ENCODE measurements at regions not wholly inside any gene's neighbourhood (a gene's known extent, or its start where the extent isn't known, plus 50 kb on each side); places are given as distances from the start of the nearest gene placed in this dataset.

DNA sequence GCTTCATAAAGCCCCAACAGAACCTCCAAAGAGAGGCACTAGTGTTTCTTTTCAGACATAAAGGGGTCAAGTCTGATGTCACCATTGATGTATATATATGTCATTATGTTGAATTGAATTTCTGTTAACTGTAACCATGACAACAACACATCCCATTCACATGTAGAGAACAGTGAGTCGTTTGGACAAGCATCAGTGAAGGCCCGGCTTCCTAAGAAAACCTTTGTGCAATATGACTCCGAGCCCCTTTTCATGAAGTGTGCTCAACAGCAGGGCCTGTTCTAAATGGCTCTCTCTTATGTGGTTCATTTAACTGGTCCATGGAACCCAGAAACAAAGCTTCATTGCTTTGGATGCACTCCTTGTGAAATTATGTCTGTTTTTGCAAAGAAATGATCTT lies 67.2 kb upstream of the UBL3 start:
- no peak for DNase-seq
- Histone ChIP-seq H3K9me3 (no peaks in the 10 kb centered on the region), H3K4me1 (peaks cover 8 to 16% (median 10%) of the 10 kb centered on the region in 4 donors), H3K36me3 (no peaks in the 10 kb centered on the region), H3K27ac (no peak overlapping the region), H3K27me3 (no peaks in the 10 kb centered on the region), H3K4me3 (no peak overlapping the region)
- intact Hi-C loops (cut with DNase I; ENCODE audit: low total_unique reads), result no loop called here
- in situ Hi-C loops (cut with MboI; ENCODE audit: low pct_ligation_motif_present in 1 of 4, low pct_unique_long_range_greater_than_20kb in 1 of 4, low sequenced_read_pairs in 3 of 4), result loop anchor here in 1 of 4 donors (25.0 kb wide), 1 partner anchor 130 kb away; no protein-coding TSS in a partner anchor
- WGBS, 2 donors (ENCODE audit: low coverage in 1 of 2), result 60 to 90% methylated on average over 1 to 3 of the region's 3 CpGs
- TF ChIP-seq POLR2AphosphoS5 (IDR thresholded peaks at IDR 0.05) (no peak), POLR2A (IDR thresholded peaks at IDR 0.05) (no peak), EP300 (IDR thresholded peaks at IDR 0.05; ENCODE audit: low read depth) (no peak)
- TF ChIP-seq, protein P1, sequence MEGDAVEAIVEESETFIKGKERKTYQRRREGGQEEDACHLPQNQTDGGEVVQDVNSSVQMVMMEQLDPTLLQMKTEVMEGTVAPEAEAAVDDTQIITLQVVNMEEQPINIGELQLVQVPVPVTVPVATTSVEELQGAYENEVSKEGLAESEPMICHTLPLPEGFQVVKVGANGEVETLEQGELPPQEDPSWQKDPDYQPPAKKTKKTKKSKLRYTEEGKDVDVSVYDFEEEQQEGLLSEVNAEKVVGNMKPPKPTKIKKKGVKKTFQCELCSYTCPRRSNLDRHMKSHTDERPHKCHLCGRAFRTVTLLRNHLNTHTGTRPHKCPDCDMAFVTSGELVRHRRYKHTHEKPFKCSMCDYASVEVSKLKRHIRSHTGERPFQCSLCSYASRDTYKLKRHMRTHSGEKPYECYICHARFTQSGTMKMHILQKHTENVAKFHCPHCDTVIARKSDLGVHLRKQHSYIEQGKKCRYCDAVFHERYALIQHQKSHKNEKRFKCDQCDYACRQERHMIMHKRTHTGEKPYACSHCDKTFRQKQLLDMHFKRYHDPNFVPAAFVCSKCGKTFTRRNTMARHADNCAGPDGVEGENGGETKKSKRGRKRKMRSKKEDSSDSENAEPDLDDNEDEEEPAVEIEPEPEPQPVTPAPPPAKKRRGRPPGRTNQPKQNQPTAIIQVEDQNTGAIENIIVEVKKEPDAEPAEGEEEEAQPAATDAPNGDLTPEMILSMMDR (IDR thresholded peaks at IDR 0.05), result no peak

DNA sequence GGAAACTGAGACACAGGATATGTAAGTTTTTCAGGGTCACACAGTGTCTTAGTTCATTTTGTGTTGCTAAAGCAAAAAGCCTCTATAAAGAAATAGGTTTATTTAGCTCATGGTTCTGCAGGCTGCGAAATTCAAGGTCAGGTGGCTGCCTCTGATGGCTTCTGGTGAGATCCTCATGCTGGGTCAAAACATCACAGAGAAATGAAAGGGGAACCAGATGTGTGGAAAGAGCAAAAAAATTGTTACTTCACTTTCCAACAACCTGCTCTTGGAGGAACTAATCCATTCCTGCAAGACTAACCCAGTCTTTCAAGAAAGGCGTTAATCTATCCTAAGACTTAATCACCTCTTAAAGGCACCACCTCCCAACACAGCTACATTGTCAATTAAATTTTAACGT lies 64.2 kb upstream of the UBL3 start:
- no peak overlapping the region for H3K4me3 ChIP-seq
- no peaks in the 10 kb centered on the region for H3K27me3 ChIP-seq
- no peak overlapping the region for H3K27ac ChIP-seq
- H3K9me3 ChIP-seq, result no peaks in the 10 kb centered on the region
- no peak for DNase-seq
- no peaks in the 10 kb centered on the region for H3K36me3 ChIP-seq
- peaks cover 0 to under 1% (median under 1%) of the 10 kb centered on the region in 4 donors for H3K4me1 ChIP-seq
- TF ChIP-seq POLR2A (IDR thresholded peaks at IDR 0.05) (no peak), POLR2AphosphoS5 (IDR thresholded peaks at IDR 0.05) (no peak), EP300 (IDR thresholded peaks at IDR 0.05; ENCODE audit: low read depth) (no peak)
- TF ChIP-seq, protein P1 (IDR thresholded peaks at IDR 0.05), result no peak
- in situ Hi-C loops (cut with MboI; ENCODE audit: low pct_ligation_motif_present in 1 of 4, low pct_unique_long_range_greater_than_20kb in 1 of 4, low sequenced_read_pairs in 3 of 4), result loop anchor here in 1 of 4 donors (25.0 kb wide), 1 partner anchor 127 kb away; no protein-coding TSS in a partner anchor
- 71 to 94% methylated on average over 2 to 3 of the region's 3 CpGs for WGBS, 2 donors (ENCODE audit: low coverage in 1 of 2)
- intact Hi-C loops (cut with DNase I; ENCODE audit: low total_unique reads), result no loop called here

DNA sequence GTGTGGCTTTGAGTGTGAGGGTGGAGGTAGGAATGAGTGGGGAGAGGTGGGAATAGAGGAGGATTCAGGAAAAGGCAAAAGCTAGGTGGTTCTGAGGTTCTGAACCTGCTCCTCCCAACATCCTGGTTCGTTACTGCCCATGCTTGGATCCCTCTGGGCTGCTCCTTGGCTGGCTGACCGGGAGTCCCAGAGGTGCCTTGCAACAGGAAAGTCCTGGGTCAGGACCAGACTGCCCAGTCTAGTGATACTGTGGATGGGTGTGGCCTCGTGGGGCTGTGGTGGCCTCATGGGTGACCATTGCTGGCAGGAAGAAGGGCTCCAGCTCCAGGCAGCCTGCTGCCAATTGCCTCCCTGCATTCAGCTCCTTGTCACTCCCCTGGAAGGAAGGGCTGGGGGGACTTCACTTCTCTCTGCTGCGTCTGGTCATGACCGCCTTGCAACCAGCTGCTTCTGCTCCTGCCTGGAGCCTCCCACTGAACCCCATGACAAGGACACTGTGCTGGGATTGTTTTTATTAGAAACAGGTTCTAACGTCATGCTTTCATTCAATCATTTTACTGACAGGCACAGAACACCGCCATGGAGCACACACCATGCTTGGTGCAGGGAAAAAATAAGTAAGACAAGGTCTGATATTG lies 61.5 kb upstream of the UBL3 start:
- in situ Hi-C loops (cut with MboI; ENCODE audit: low pct_ligation_motif_present in 1 of 4, low pct_unique_long_range_greater_than_20kb in 1 of 4, low sequenced_read_pairs in 3 of 4) (loop anchor here in 1 of 4 donors (25.0 kb wide), 1 partner anchor 125 kb away; no protein-coding TSS in a partner anchor), intact Hi-C loops (cut with DNase I; ENCODE audit: low total_unique reads) (no loop called here)
- TF ChIP-seq, protein P1 (IDR thresholded peaks at IDR 0.05), result no peak
- no peak for TF ChIP-seq POLR2A (IDR thresholded peaks at IDR 0.05)
- no peak for TF ChIP-seq EP300 (IDR thresholded peaks at IDR 0.05; ENCODE audit: low read depth)
- no peak for TF ChIP-seq POLR2AphosphoS5 (IDR thresholded peaks at IDR 0.05)
- WGBS, 2 donors (ENCODE audit: low coverage in 1 of 2), result 75% methylated on average over 7 of the region's 7 CpGs; no CpG with 5 or more reads in 1 of the 2 donors
- no peaks in the 10 kb centered on the region for H3K4me1 ChIP-seq
- H3K27me3 ChIP-seq, result no peaks in the 10 kb centered on the region
- DNase-seq, result no peak
- H3K4me3 ChIP-seq, result no peak overlapping the region
- no peak overlapping the region for H3K27ac ChIP-seq
- H3K9me3 ChIP-seq, result no peaks in the 10 kb centered on the region
- no peaks in the 10 kb centered on the region for H3K36me3 ChIP-seq

DNA sequence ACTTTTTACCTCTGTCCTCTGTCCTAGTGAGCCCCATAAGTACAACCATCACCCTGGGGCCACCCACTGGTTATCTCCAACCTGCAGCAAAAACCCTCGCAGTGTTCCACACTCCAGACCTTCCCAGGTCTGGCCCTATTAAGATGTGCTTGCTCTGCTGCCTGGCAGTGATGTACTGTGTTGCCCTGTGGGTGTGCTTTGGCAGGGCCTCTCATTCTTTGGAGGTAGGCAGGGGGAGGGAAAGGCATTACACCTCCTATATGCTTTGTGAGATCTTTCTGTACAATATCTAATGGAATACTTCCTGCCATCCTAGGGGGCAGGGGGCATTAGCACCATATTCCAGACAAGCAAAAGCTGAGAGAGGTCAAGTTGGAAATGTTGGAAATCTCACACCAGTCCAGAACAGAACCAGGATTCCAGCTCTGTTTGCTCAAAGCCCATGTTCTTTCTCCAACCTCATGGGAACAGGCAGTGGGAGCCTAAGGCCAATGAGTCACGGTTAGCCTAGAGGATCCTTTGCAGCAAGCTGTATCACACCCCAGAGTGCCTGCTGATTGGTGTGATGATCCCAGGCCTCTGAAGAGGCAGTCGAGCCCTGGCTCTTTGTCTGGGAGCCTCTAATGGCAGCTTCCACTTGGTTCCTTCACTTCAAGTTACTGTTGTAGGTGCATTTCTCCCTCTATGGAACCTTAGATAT lies 59.7 kb upstream of the UBL3 start:
- intact Hi-C loops (cut with DNase I; ENCODE audit: low total_unique reads) (no loop called here), in situ Hi-C loops (cut with MboI; ENCODE audit: low pct_ligation_motif_present in 1 of 4, low pct_unique_long_range_greater_than_20kb in 1 of 4, low sequenced_read_pairs in 3 of 4) (loop anchor here in 1 of 4 donors (25.0 kb wide), 1 partner anchor 123 kb away; no protein-coding TSS in a partner anchor)
- no peak for DNase-seq
- Histone ChIP-seq H3K9me3 (no peaks in the 10 kb centered on the region), H3K36me3 (no peaks in the 10 kb centered on the region), H3K27ac (no peak overlapping the region), H3K4me3 (no peak overlapping the region), H3K4me1 (peaks cover 0 to 11% (median 0%) of the 10 kb centered on the region in 4 donors), H3K27me3 (no peaks in the 10 kb centered on the region)
- no peak for TF ChIP-seq POLR2A (IDR thresholded peaks at IDR 0.05)
- no peak for TF ChIP-seq POLR2AphosphoS5 (IDR thresholded peaks at IDR 0.05)
- no peak for TF ChIP-seq EP300 (IDR thresholded peaks at IDR 0.05; ENCODE audit: low read depth)
- TF ChIP-seq, protein P1 (IDR thresholded peaks at IDR 0.05), result no peak
- WGBS, 2 donors (ENCODE audit: low coverage in 1 of 2), result 80 to 86% methylated on average over 1 to 3 of the region's 3 CpGs

Data from transverse colon (tissue), 4 donors.